GM18498 (cell line): ENCODE measurements at regions not wholly inside any gene's neighbourhood (a gene's known extent, or its start where the extent isn't known, plus 50 kb on each side); places are given as distances from the start of the nearest gene placed in this dataset.
"Not testable (repeated sequence)": the region's sequence is repeated elsewhere in the genome, so short reads cannot be mapped to it uniquely, and the experiment has no call there.

Source experiments
- ATAC-seq: cut with Tn5 transposase; IDR thresholded peaks from one replicate; pipeline ENCODE4 v1.9.1; 2021; ENCODE audit warnings: mild to moderate bottlenecking, moderate library complexity; ENCODE audit not compliant: unreplicated experiment

DNA sequence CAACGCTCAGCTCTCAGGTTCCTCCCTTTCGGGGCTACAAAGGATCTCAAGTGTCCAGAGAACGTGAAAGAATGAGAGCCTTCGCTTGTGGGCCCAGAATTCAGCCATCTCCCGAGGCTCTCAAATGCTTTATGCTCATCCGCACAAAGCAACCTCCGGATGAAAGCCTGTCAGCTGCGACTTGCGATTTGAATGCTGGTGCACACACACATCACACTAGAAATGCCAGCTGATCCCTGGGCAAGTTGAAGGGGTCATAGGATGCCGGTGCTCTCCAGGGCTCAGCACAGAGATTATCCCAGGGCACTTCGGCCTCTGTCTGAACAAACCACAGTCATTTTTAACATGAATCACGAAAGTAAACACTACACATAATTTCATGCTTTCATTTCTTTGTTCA is 141.8 kb upstream of the MYT1L start:
- ATAC-seq, result no peak

- no peak for ATAC-seq
Observed at GRCh38 chr2:2472044-2472443, 141.0 kb upstream of the MYT1L start.

- no peak for ATAC-seq
Observed at GRCh38 chr2:2466534-2466933, 135.5 kb upstream of the MYT1L start.

- no peak for ATAC-seq
Observed at GRCh38 chr2:2464643-2465042, 133.6 kb upstream of the MYT1L start.

DNA sequence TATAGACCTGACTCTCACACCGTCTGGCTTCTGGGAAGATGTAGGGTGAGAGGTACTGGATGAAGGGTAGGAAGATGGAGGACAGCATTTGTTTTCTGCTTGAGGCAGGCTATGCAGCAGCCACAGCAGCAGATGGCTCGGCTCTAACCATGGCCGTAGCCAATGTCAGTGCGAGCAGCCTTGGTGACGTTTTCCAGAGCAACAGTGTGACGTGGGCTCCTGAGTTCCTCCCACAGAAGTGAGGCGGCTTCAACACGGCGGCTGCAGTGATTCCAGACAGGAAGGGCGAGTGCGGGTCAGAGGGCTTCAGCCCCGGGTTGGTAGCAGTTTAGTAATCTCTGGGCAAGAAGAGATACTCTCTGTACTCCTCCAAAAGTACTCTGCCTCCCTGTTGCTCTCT is 133.0 kb upstream of the MYT1L start:
- no peak for ATAC-seq

DNA sequence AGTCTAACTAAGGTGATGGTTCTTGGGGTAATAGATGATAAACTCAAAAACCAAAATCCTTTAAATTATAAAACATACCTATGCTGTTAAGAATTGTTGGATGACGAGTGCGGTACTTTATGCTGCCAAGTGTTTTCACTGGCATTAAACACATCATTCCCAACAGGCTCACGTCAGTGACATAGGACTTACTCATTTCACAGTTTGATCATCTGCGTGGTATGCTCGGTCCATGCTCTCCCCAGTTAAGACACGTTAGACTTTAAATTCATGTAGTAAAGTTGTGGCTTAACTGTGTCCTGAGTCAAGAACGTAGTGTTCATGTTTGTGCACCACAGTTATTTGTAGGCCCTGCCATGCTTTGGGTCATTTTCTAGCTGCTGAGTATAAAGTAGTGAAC is 125.6 kb upstream of the MYT1L start:
- ATAC-seq, result no peak

DNA sequence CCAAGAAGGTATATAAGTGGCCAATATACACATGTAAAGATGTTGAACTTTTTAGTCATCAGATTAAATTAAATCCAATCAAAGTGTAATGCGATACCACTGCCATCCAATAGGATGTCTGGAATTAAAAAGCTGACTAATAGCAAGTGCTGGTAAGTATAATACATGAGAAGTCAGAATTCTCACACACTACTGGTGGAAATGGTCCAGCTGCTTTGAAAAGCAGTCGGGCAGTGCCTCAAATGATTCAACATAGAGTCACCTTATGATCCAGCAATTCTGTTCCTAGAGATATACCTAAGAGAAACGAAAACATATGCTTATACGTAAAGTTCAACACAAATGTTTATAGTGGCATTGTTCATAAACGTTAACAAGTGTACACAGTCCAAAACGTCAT is 124.1 kb upstream of the MYT1L start:
- no peak for ATAC-seq

DNA sequence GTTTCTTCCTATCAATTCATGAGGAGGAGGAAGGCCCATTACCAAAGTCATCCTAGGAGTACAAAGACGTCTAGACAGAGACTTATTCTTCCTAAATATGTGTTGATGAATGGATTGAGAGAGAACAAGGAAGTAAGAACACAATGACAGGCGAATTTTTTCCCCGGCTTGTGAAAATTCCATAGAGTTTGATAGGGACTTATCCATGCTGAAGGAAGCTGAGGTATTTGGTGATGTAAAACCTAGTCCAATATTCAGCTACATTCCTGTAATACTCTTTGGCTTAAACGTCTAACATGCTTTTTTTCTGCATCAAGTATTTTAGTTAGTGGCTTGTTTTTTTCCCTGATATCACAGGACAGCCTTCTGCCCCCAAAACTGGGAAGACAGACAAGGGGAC is 121.9 kb upstream of the MYT1L start:
- no peak for ATAC-seq

GRCh38 chr2:2451275-2451674 is 120.2 kb upstream of the MYT1L start:
- not testable (repeated sequence) for ATAC-seq

DNA sequence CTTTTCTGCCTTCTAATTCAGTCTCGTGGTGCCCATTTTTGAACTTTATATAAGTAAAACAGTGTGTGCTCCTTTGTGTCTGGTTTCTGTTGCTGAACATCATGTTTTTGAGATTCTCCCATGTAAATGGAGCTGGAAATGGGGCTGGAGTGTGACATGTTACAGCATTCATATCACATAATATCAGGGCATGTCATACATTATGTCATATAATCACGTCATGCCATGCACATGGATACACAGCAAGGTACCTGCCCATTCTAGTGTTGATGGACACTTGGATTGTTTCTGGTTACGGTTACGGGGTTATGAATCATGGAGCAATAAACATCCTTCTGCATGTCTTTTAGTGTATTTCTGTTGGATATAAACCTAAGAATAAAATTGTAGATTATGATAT is 117.1 kb upstream of the MYT1L start:
- no peak for ATAC-seq

- ATAC-seq, result no peak
Observed at GRCh38 chr2:2422621-2423020, 91.5 kb upstream of the MYT1L start.

DNA sequence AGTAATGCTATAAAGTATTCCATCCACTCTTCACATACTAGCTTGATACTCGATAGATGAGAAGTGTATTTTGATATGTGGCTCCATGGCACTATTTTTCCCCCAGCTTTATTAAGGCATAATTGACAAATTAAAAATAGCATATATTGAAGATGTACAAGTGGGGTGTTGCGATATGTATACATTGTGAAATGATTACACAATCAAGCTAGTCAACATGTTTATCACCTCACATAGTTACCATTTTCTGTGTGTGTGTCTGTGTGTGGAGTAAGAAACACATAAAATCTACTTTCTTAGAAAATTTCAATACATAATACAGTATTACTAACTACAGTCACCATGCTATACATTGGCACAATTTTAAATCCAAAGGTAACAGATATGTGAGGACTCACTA is 82.5 kb upstream of the MYT1L start:
- no peak for ATAC-seq

GRCh38 chr2:2410987-2411386 is 79.9 kb upstream of the MYT1L start:
- no peak for ATAC-seq

GRCh38 chr2:2409481-2409880 is 78.4 kb upstream of the MYT1L start:
- ATAC-seq, result no peak

- ATAC-seq, result no peak
Observed at GRCh38 chr2:2405780-2406179, 74.7 kb upstream of the MYT1L start.

GRCh38 chr2:2400286-2401038 is 69.4 kb upstream of the MYT1L start:
- no peak for ATAC-seq

GRCh38 chr2:2399396-2399795 is 68.3 kb upstream of the MYT1L start:
- no peak for ATAC-seq

DNA sequence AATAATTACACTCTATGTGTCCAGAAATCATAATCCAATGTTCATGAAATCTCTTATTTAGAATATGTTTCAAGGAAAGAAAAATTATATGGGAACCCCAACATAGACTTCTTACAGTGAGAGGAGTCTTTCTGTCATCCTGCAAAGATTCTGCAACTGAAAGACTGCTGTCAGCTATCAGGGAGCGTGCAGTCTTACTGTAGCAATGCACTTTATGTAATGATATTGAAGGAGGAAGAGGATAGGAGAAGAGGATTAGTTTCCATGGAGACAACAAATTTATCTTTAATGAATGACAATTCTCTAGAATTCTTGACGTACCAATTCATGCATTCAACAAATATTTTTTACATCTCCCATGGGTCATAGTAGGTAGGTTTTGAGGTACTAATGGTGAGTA is 61.3 kb upstream of the MYT1L start:
- ATAC-seq, result no peak

DNA sequence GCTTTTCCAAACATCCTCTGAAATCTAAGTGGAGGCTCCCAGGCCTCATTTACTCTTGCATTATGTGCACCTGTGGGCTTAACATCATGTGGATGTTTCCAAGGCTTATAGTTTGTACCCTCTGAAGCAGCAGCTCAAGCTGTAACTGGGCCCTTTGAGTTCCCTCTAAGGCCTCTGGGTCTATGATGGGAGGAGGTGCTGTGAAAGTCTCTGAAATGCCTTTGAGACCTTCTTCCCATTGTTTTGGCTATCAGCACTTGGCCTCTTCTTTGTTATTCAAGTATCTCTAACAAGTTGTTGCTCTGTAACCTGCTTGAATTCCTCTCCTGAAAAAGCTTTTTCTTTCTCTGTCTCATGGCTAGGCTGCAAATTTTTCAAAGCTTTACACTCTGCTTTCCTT is 58.1 kb upstream of the MYT1L start:
- ATAC-seq, result no peak
